ENCODE measurements at regions not wholly inside any gene's neighbourhood (a gene's known extent, or its start where the extent isn't known, plus 50 kb on each side); places are given as distances from the start of the nearest gene placed in this dataset.

- no peaks in the 10 kb centered on the region for H3K27me3 ChIP-seq (ENCODE audit: control insufficient read depth, insufficient read depth, low read length)
- no peak overlapping the region for H3K4me3 ChIP-seq (ENCODE audit: low read depth, low read length)
- no peaks in the 10 kb centered on the region for H3K36me3 ChIP-seq (ENCODE audit: control insufficient read depth, insufficient read depth, low read length)
- TF ChIP-seq, protein P1, sequence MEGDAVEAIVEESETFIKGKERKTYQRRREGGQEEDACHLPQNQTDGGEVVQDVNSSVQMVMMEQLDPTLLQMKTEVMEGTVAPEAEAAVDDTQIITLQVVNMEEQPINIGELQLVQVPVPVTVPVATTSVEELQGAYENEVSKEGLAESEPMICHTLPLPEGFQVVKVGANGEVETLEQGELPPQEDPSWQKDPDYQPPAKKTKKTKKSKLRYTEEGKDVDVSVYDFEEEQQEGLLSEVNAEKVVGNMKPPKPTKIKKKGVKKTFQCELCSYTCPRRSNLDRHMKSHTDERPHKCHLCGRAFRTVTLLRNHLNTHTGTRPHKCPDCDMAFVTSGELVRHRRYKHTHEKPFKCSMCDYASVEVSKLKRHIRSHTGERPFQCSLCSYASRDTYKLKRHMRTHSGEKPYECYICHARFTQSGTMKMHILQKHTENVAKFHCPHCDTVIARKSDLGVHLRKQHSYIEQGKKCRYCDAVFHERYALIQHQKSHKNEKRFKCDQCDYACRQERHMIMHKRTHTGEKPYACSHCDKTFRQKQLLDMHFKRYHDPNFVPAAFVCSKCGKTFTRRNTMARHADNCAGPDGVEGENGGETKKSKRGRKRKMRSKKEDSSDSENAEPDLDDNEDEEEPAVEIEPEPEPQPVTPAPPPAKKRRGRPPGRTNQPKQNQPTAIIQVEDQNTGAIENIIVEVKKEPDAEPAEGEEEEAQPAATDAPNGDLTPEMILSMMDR (IDR thresholded peaks at IDR 0.05; ENCODE audit: insufficient read depth, low read length, poor library complexity, severe bottlenecking), result no peak
- DNase-seq (ENCODE audit: low read depth), result no peak
Measured at GRCh38 chr5:39628348-39628747, 203.6 kb upstream of the DAB2 start.

DNA sequence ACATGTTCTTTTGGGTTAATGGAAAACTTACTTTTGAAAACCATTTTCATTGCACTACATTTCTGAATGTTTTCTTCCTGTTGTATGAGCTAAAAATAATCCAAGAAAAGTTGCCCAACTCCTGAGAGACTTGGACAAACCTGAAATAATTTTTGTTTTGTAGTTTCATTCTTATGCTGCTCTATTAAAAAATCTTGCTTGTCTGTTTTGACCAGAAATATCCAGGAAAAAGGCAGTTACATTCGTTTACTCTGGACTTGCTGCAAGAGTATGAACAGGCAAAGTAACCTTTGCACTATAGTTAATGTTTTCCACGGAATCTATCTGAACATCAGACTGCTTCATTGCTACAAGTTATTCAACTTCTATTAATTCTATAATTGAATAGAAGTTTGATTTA is 200.1 kb upstream of the DAB2 start:
- Histone ChIP-seq H3K36me3 (ENCODE audit: control insufficient read depth, insufficient read depth, low read length) (no peaks in the 10 kb centered on the region), H3K4me3 (ENCODE audit: low read depth, low read length) (no peak overlapping the region), H3K27me3 (ENCODE audit: control insufficient read depth, insufficient read depth, low read length) (no peaks in the 10 kb centered on the region)
- no peak for DNase-seq (ENCODE audit: low read depth)
- TF ChIP-seq, protein P1 (IDR thresholded peaks at IDR 0.05; ENCODE audit: insufficient read depth, low read length, poor library complexity, severe bottlenecking), result no peak

DNA sequence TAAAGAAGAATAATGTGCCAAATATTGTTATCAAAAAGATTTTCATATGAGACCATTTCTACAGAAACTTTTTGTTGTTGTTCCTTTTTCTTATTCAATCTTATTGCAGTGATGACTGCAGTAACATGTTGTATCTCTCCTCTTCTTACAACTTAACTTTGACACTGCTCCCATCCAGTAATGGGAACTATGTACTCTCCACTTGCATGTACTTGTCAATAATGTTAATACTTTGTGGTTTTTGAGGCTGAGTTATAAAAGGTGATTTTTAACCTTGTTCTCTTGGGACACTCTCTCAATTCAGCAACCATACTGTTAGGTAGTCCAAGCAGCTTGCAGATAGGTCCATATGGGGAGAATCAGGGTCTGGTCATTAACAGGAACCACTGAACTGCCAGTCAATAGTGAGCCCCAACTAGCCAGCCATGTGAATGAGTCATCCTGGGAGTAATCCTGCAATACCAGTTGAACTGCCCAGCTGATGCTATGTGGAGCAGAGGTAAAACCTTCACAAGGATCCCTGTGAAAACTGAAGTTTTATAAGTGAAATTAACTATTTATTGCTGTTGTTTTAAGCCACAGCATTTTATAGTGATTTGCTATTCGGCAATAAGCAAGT is 199.6 kb upstream of the DAB2 start:
- DNase-seq (ENCODE audit: low read depth), result peak; percentile 53
- TF ChIP-seq, protein P1 (IDR thresholded peaks at IDR 0.05; ENCODE audit: insufficient read depth, low read length, poor library complexity, severe bottlenecking), result no peak
- H3K36me3 ChIP-seq (ENCODE audit: control insufficient read depth, insufficient read depth, low read length), result no peaks in the 10 kb centered on the region
- no peaks in the 10 kb centered on the region for H3K27me3 ChIP-seq (ENCODE audit: control insufficient read depth, insufficient read depth, low read length)
- H3K4me3 ChIP-seq (ENCODE audit: low read depth, low read length), result no peak overlapping the region

- H3K36me3 ChIP-seq (ENCODE audit: control insufficient read depth, insufficient read depth, low read length), result no peaks in the 10 kb centered on the region
- no peak overlapping the region for H3K4me3 ChIP-seq (ENCODE audit: low read depth, low read length)
- H3K27me3 ChIP-seq (ENCODE audit: control insufficient read depth, insufficient read depth, low read length), result no peaks in the 10 kb centered on the region
- no peak for DNase-seq (ENCODE audit: low read depth)
- TF ChIP-seq, protein P1 (IDR thresholded peaks at IDR 0.05; ENCODE audit: insufficient read depth, low read length, poor library complexity, severe bottlenecking), result no peak
Measured at GRCh38 chr5:39623291-39623865, 198.6 kb upstream of the DAB2 start.

- DNase-seq (ENCODE audit: low read depth), result no peak
- Histone ChIP-seq H3K4me3 (ENCODE audit: low read depth, low read length) (no peak overlapping the region), H3K27me3 (ENCODE audit: control insufficient read depth, insufficient read depth, low read length) (no peaks in the 10 kb centered on the region), H3K36me3 (ENCODE audit: control insufficient read depth, insufficient read depth, low read length) (no peaks in the 10 kb centered on the region)
- TF ChIP-seq, protein P1 (IDR thresholded peaks at IDR 0.05; ENCODE audit: insufficient read depth, low read length, poor library complexity, severe bottlenecking), result no peak
Measured at GRCh38 chr5:39622281-39622680, 197.5 kb upstream of the DAB2 start.

Measured in kidney epithelial cell (primary cell).